H1 (cell line): ENCODE measurements at regions not wholly inside any gene's neighbourhood (a gene's known extent, or its start where the extent isn't known, plus 50 kb on each side); places are given as distances from the start of the nearest gene placed in this dataset.

Source experiments
- CTCF ChIA-PET: fragments of 300-600 bp; sonication (Branson Sonifier 250); formaldehyde crosslinking; loops from one replicate; lab custom pipeline; 2021; ENCODE audit not compliant: partially characterized antibody; lab: Charles Lee
- POLR2A ChIA-PET: fragments of 300-600 bp; sonication (Branson Sonifier 250); formaldehyde crosslinking; loops from one replicate; lab custom pipeline; 2021; ENCODE audit warnings: inconsistent platforms; ENCODE audit not compliant: partially characterized antibody; lab: Charles Lee
- DNase-seq, 2 experiments: peaks; one replicate each; pipeline versions ENCODE4 v3.0.0 to v3.0.0-alpha.2; 2010 to 2022; ENCODE audit warnings: low spot score in 2 of 2, low read depth in 1 of 2, mixed read lengths in 1 of 2
- FAIRE-seq: peaks from 2 replicates; lab custom pipeline; 2011; peaks lifted over from hg19 to GRCh38; lab: Jason Lieb, UNC
- H2AFZ ChIP-seq: 2 replicates; pipeline ENCODE4 v1.8.1; 2012; ENCODE audit warnings: low read length, inconsistent platforms
- H2AK5ac ChIP-seq: 2 replicates; pipeline ENCODE4 v1.6.1; 2013; ENCODE audit warnings: low read depth, low read length
- H2BK120ac ChIP-seq: replicated peaks from 2 replicates; pipeline ENCODE3; 2013; ENCODE audit warnings: low read depth, low read length, inconsistent platforms
- H2BK12ac ChIP-seq: 2 replicates; pipeline ENCODE4 v1.6.1; 2013; ENCODE audit warnings: low read depth, low read length
- H2BK15ac ChIP-seq: 2 replicates; pipeline ENCODE4 v1.6.1; 2013; ENCODE audit warnings: low read length
- H2BK20ac ChIP-seq: 2 replicates; pipeline ENCODE4 v1.6.1; 2013; ENCODE audit warnings: low read length
- H2BK5ac ChIP-seq: 2 replicates; pipeline ENCODE4 v1.6.1; 2013; ENCODE audit warnings: low read depth, low read length
- H3K14ac ChIP-seq: 2 replicates; pipeline ENCODE4 v1.6.1; 2013; ENCODE audit warnings: inconsistent platforms; ENCODE audit not compliant: insufficient read length
- H3K18ac ChIP-seq: 2 replicates; pipeline ENCODE4 v1.6.1; 2013; ENCODE audit warnings: low read length; ENCODE audit errors: extremely low read depth
- H3K23ac ChIP-seq: 2 replicates; pipeline ENCODE4 v1.6.1; 2013; ENCODE audit warnings: inconsistent platforms; ENCODE audit not compliant: insufficient read length
- H3K23me2 ChIP-seq: 2 replicates; pipeline ENCODE4 v1.6.1; 2013; ENCODE audit warnings: low read depth, low read length
- H3K27ac ChIP-seq: 2 replicates; pipeline ENCODE4 v1.6.1; 2011; ENCODE audit warnings: low read depth, low read length, inconsistent platforms
- H3K27me3 ChIP-seq, 4 experiments: replicated peaks in 1 of 4; 1 replicate in 1 of 4; 2 replicates in 3 of 4; pipeline versions ENCODE4 v1.6.1 to v1.8.1; 2011 to 2013; ENCODE audit warnings: low read length in 3 of 4, mild to moderate bottlenecking in 3 of 4, inconsistent platforms in 2 of 4, mixed read lengths in 2 of 4, moderate library complexity in 1 of 4; ENCODE audit not compliant: control insufficient read depth in 3 of 4, insufficient read depth in 3 of 4; ENCODE audit errors: extremely low read depth in 1 of 4
- H3K36me3 ChIP-seq, 4 experiments: 2 replicates each; pipeline versions ENCODE4 v1.6.1 to v1.8.1; 2011 to 2013; ENCODE audit warnings: mild to moderate bottlenecking in 4 of 4, low read length in 3 of 4, moderate library complexity in 2 of 4, control low read depth in 1 of 4, inconsistent platforms in 1 of 4; ENCODE audit not compliant: insufficient read depth in 4 of 4, control insufficient read depth in 2 of 4
- H3K4ac ChIP-seq: replicated peaks from 2 replicates; pipeline ENCODE3; 2013; ENCODE audit warnings: low read length, low read depth, mixed read lengths, inconsistent platforms; ENCODE audit not compliant: insufficient read length
- H3K4me1 ChIP-seq, 4 experiments: replicated peaks in 1 of 4; 1 replicate in 1 of 4; 2 replicates in 3 of 4; pipeline versions ENCODE4 v1.6.1 to v1.8.1; 2011 to 2013; ENCODE audit warnings: low read length in 3 of 4, inconsistent platforms in 2 of 4, mixed read lengths in 1 of 4; ENCODE audit not compliant: insufficient read depth in 4 of 4, control insufficient read depth in 3 of 4
- H3K4me2 ChIP-seq, 2 experiments: 2 replicates each; pipeline versions ENCODE4 v1.6.1 to v1.8.1; 2011 to 2013; ENCODE audit warnings: low read depth in 2 of 2, low read length in 2 of 2, control low read depth in 1 of 2, inconsistent platforms in 1 of 2, mild to moderate bottlenecking in 1 of 2; ENCODE audit not compliant: insufficient read depth in 1 of 2
- H3K4me3 ChIP-seq, 4 experiments: fragments of 200-600, 300-600 bp in 1 of 4; sonication (generic), shearing (Covaris generic), sonication (Bioruptor Twin) in 1 of 4; 2 replicates each; pipeline versions ENCODE4 v1.5.1 to v1.8.1; 2011 to 2016; ENCODE audit warnings: low read length in 4 of 4, low read depth in 3 of 4, control low read depth in 2 of 4, inconsistent platforms in 2 of 4, mild to moderate bottlenecking in 2 of 4, mixed read lengths in 1 of 4, moderate library complexity in 1 of 4; ENCODE audit not compliant: insufficient read depth in 2 of 4; ENCODE audit errors: extremely low read depth in 1 of 4
- H3K56ac ChIP-seq: replicated peaks from 2 replicates; pipeline ENCODE3; 2013; ENCODE audit warnings: low read depth, mild to moderate bottlenecking, mixed read lengths, low read length, inconsistent platforms; ENCODE audit not compliant: insufficient read length
- H3K79me1 ChIP-seq: 2 replicates; pipeline ENCODE4 v1.6.1; 2013; ENCODE audit warnings: low read depth, low read length, control low read depth
- H3K79me2 ChIP-seq, 2 experiments: 2 replicates each; pipeline versions ENCODE4 v1.6.1 to v1.8.1; 2012 to 2013; ENCODE audit warnings: low read length in 2 of 2, mild to moderate bottlenecking in 2 of 2, inconsistent platforms in 1 of 2; ENCODE audit not compliant: insufficient read depth in 2 of 2, control insufficient read depth in 1 of 2
- H3K9ac ChIP-seq, 4 experiments: replicated peaks in 1 of 4; 1 replicate in 1 of 4; 2 replicates in 3 of 4; pipeline versions ENCODE4 v1.6.1 to v1.8.1; 2011 to 2013; ENCODE audit warnings: low read depth in 3 of 4, low read length in 3 of 4, control low read depth in 2 of 4, mild to moderate bottlenecking in 2 of 4, moderate library complexity in 2 of 4, inconsistent platforms in 1 of 4; ENCODE audit errors: extremely low read depth in 1 of 4
- H3K9me3 ChIP-seq, 2 experiments: 2 replicates each; pipeline versions ENCODE4 v1.6.1 to v1.8.1; 2012 to 2013; ENCODE audit warnings: mild to moderate bottlenecking in 2 of 2, moderate library complexity in 2 of 2, control low read depth in 1 of 2, inconsistent platforms in 1 of 2, low read depth in 1 of 2, low read length in 1 of 2, mixed read lengths in 1 of 2; ENCODE audit not compliant: insufficient read depth in 2 of 2
- H4K20me1 ChIP-seq, 2 experiments: replicated peaks in 1 of 2; 2 replicates each; pipeline versions ENCODE3 to v1.8.1; 2011 to 2013; ENCODE audit warnings: inconsistent platforms in 2 of 2, low read length in 2 of 2, mild to moderate bottlenecking in 1 of 2; ENCODE audit not compliant: insufficient read depth in 2 of 2, control insufficient read depth in 1 of 2
- H4K5ac ChIP-seq: 2 replicates; pipeline ENCODE4 v1.6.1; 2013; ENCODE audit warnings: low read length, low read depth, mixed read lengths, inconsistent platforms; ENCODE audit not compliant: insufficient read length
- H4K8ac ChIP-seq: 2 replicates; pipeline ENCODE4 v1.8.0; 2013; ENCODE audit warnings: mild to moderate bottlenecking, moderate library complexity, low read length, inconsistent platforms; ENCODE audit not compliant: insufficient read depth; ENCODE audit errors: extremely low read depth
- H4K91ac ChIP-seq: replicated peaks from 2 replicates; pipeline ENCODE3; 2013; ENCODE audit warnings: low read length, mixed read lengths, inconsistent platforms; ENCODE audit not compliant: insufficient read length
- JUN ChIP-seq: IDR thresholded peaks from 2 replicates; pipeline ENCODE4 v1.6.1; 2011; ENCODE audit warnings: low read depth, mild to moderate bottlenecking, improper control_type of control experiment, low read length
- MAX ChIP-seq: IDR thresholded peaks from 2 replicates; pipeline ENCODE4 v1.6.1; 2012; ENCODE audit warnings: inconsistent platforms
- NANOG ChIP-seq: IDR thresholded peaks from 2 replicates; pipeline ENCODE4 v1.6.1; 2011; ENCODE audit warnings: low read length, low read depth, mild to moderate bottlenecking, inconsistent platforms; ENCODE audit not compliant: insufficient read depth, poor library complexity, severe bottlenecking
- SAP30 ChIP-seq: fragments of 300-600 bp; sonication (generic); IDR thresholded peaks from 2 replicates; pipeline ENCODE4 v1.7.1; 2012; ENCODE audit warnings: low read length, moderate library complexity, mild to moderate bottlenecking, inconsistent platforms; ENCODE audit not compliant: insufficient read depth, insufficient replicate concordance
- SIRT6 ChIP-seq: IDR thresholded peaks from one replicate; pipeline ENCODE4 v1.7.1; 2012; ENCODE audit warnings: low read length, inconsistent platforms
- SP1 ChIP-seq: IDR thresholded peaks from 2 replicates; pipeline ENCODE4 v1.6.1; 2011; ENCODE audit warnings: low read depth, low read length
- SP4 ChIP-seq: IDR thresholded peaks from 2 replicates; pipeline ENCODE4 v1.6.1; 2012; ENCODE audit warnings: low read length, inconsistent platforms
- SUZ12 ChIP-seq: fragments of 200-600 bp; sonication (generic); IDR thresholded peaks from 2 replicates; pipeline ENCODE4 v1.6.1; 2012; ENCODE audit warnings: mild to moderate bottlenecking, inconsistent platforms, low read length, moderate library complexity, mixed read lengths
- TBP ChIP-seq: IDR thresholded peaks from 2 replicates; pipeline ENCODE4 v1.6.1; 2011; ENCODE audit warnings: low read depth, low read length, improper control_type of control experiment
- ZNF274 ChIP-seq: IDR thresholded peaks from 2 replicates; pipeline ENCODE4 v1.7.0; 2012; ENCODE audit warnings: low read length, borderline replicate concordance; ENCODE audit errors: extremely low read depth
- WGBS, 2 experiments: shearing (Covaris generic) in 1 of 2; methylation state at CpG; one replicate each; pipeline versions ENCODE4 v1.1.6 to v1.1.7; 2013 to 2015; ENCODE audit warnings: low lambda C conversion rate in 2 of 2, mixed read lengths in 2 of 2, inconsistent platforms in 1 of 2, low coverage in 1 of 2, missing lambda C conversion rate in 1 of 2; ENCODE audit not compliant: insufficient replicate concordance in 2 of 2, insufficient coverage in 1 of 2, insufficient read length in 1 of 2; ENCODE audit errors: extremely low coverage in 1 of 2, missing lambda C conversion rate in 1 of 2; 5-methylcytosine and 5-hydroxymethylcytosine counted together

DNA sequence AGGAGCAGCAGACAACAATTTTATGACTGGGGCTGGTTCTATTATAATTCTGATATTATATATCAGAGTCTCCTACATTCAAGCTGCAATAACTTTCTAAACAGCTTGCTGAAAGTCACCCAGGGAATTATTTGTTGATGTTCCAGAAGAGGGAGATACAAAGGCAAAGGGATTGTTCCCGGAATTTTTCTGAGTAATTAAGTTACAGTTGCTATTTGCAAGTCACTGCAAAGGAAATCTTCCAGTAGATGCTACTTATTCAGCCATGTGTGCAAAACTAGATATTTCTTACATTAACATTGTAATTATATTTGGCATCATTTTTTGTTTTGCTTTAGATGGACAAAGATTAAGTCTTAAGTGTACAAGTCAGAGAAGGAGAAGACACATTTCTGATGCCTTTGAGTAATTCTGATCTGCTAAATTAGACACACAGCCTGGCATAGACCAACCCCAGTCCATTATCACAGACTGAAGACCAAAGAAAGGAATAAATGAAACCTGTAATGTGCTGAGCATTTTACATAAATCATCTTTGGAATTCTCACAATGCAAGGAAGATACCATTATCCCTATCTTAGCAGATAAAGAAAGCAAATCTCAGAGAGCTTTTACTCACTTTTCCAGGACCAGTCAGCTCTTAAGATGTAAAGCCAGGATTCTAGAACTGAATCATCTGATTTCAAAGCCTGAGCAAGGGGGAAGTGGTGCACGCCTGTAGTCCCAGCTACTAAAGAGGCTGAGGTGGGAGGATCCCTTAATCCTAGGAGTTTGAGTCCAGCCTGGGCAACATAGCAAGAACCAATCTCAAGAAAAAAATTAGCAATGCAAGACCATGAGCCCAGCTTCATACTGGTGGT, 62.6 kb upstream of the AKAP12 start:
- no peaks in the 10 kb centered on the region for H3K27me3 ChIP-seq
- no peak overlapping the region for H4K91ac ChIP-seq
- H3K4me1 ChIP-seq = 0 out of 7 replicates have a peak, but pooled peaks cover 0 to 5% (median 0%) of the 10 kb centered on the region in 4 experiments
- no peaks in the 10 kb centered on the region for H4K20me1 ChIP-seq
- H3K4me3 ChIP-seq = no peak overlapping the region
- no peak overlapping the region for H3K9ac ChIP-seq
- ChIA-PET POLR2A (no interaction called here), CTCF (no interaction called here)
- no peak overlapping the region for H2AFZ ChIP-seq
- H3K36me3 ChIP-seq = no peaks in the 10 kb centered on the region
- H3K14ac ChIP-seq = no peak overlapping the region
- no peaks in the 10 kb centered on the region for H3K23me2 ChIP-seq
- H3K9me3 ChIP-seq = no peaks in the 10 kb centered on the region
- H4K8ac ChIP-seq = no peak overlapping the region
- H3K79me1 ChIP-seq = no peaks in the 10 kb centered on the region
- no peak overlapping the region for H3K18ac ChIP-seq
- no peak overlapping the region for H3K4me2 ChIP-seq
- H2BK5ac ChIP-seq = no peak overlapping the region
- H3K27ac ChIP-seq = no peak overlapping the region
- H4K5ac ChIP-seq = no peak overlapping the region
- H3K79me2 ChIP-seq = no peaks in the 10 kb centered on the region
- H3K4ac ChIP-seq = no peak overlapping the region
- H2AK5ac ChIP-seq = no peak overlapping the region
- no peak overlapping the region for H2BK15ac ChIP-seq
- no peak overlapping the region for H2BK12ac ChIP-seq
- H2BK20ac ChIP-seq = no peak overlapping the region
- DNase-seq = no peak
- TF ChIP-seq SAP30 (no peak), SIRT6 (no peak), MAX (no peak), SP4 (no peak), SUZ12 (no peak), JUN (no peak), TBP (no peak), ZNF274 (no peak), SP1 (no peak), NANOG (no peak)
- TF ChIP-seq, all 59 proteins: peak for 0
- 94% methylated on average over 2 of the region's 2 CpGs; no CpG with 5 or more reads in 1 of the 2 experiments for WGBS, 2 experiments
- no peak for FAIRE-seq
- H3K56ac ChIP-seq = no peak overlapping the region
- H2BK120ac ChIP-seq = no peak overlapping the region
- no peak overlapping the region for H3K23ac ChIP-seq
